Tibial nerve (tissue), 4 donors: ENCODE measurements at regions not wholly inside any gene's neighbourhood (a gene's known extent, or its start where the extent isn't known, plus 50 kb on each side); places are given as distances from the start of the nearest gene placed in this dataset.

Experiments used
- DNase-seq, 2 donors: peaks; one replicate each; pipeline ENCODE4 v3.0.0-alpha.2; 2019; ENCODE audit warnings: low spot score in 2 of 2
- H3K27ac ChIP-seq, 4 donors: fragments of 200-600 bp; sonication (generic) in 3 of 4; one replicate each; pipeline ENCODE4 v1.5.1; 2017 to 2019; ENCODE audit warnings: mild to moderate bottlenecking in 1 of 4
- H3K27me3 ChIP-seq, 2 donors: fragments of 200-600 bp; sonication (generic) in 1 of 2; one replicate each; pipeline versions ENCODE4 v1.5.1 to v1.6.0; 2017 to 2019
- H3K36me3 ChIP-seq, 3 donors: fragments of 200-600 bp; sonication (generic); one replicate each; pipeline ENCODE4 v1.5.1; 2018 to 2019
- H3K4me1 ChIP-seq, 4 donors: fragments of 200-600 bp; sonication (generic) in 3 of 4; one replicate each; pipeline ENCODE4 v1.5.1; 2017 to 2019
- H3K4me3 ChIP-seq, 4 donors: fragments of 200-600 bp; sonication (generic) in 3 of 4; one replicate each; pipeline ENCODE4 v1.5.1; 2017 to 2019; ENCODE audit warnings: mild to moderate bottlenecking in 1 of 4, moderate library complexity in 1 of 4
- H3K9me3 ChIP-seq, 4 donors: fragments of 200-600 bp; sonication (generic) in 3 of 4; one replicate each; pipeline ENCODE4 v1.5.1; 2017 to 2019
- CTCF ChIP-seq, 5 experiments: fragments of 200-600 bp in 3 of 5; fragments of 450-650 bp in 2 of 5; sonication (generic) in 3 of 5; IDR thresholded peaks; one replicate each; pipeline ENCODE4 v1.5.1; 2016 to 2019; ENCODE audit warnings: antibody characterized with exemption in 5 of 5, mild to moderate bottlenecking in 3 of 5, moderate library complexity in 2 of 5
- EP300 ChIP-seq, 2 donors: sonication (generic); formaldehyde crosslinking; IDR thresholded peaks; one replicate each; pipeline ENCODE4 v1.6.1; 2017; ENCODE audit warnings: antibody characterized with exemption in 2 of 2, mild to moderate bottlenecking in 1 of 2
- POLR2A ChIP-seq, 2 donors: fragments of 450-650 bp; IDR thresholded peaks; one replicate each; pipeline ENCODE4 v1.6.1; 2017; ENCODE audit warnings: antibody characterized with exemption in 2 of 2, mild to moderate bottlenecking in 2 of 2, moderate library complexity in 2 of 2
- WGBS, 2 donors: methylation state at CpG; one replicate each; pipeline ENCODE4 v1.1.5; 2018; 5-methylcytosine and 5-hydroxymethylcytosine counted together

GRCh38 chr21:28280611-28281010 lies 712.1 kb downstream of the LTN1 start:
- H3K4me1 ChIP-seq = peaks cover 0 to 13% (median 0%) of the 10 kb centered on the region in 4 donors
- no peaks in the 10 kb centered on the region for H3K9me3 ChIP-seq
- no peak overlapping the region for H3K27ac ChIP-seq
- no peaks in the 10 kb centered on the region for H3K36me3 ChIP-seq
- no peaks in the 10 kb centered on the region for H3K27me3 ChIP-seq
- DNase-seq = no peak
- no peak for TF ChIP-seq POLR2A (IDR thresholded peaks at IDR 0.05)
- TF ChIP-seq EP300 (IDR thresholded peaks at IDR 0.05) = no peak
- no peak for TF ChIP-seq CTCF (IDR thresholded peaks at IDR 0.05)
- H3K4me3 ChIP-seq = no peak overlapping the region

- Histone ChIP-seq H3K27ac (no peak overlapping the region), H3K9me3 (no peaks in the 10 kb centered on the region), H3K4me1 (peaks cover 0 to 2% (median 0%) of the 10 kb centered on the region in 4 donors), H3K4me3 (no peak overlapping the region), H3K27me3 (no peaks in the 10 kb centered on the region), H3K36me3 (no peaks in the 10 kb centered on the region)
- 95 to 97% methylated on average over 1 of the region's 1 CpG for WGBS, 2 donors
- TF ChIP-seq CTCF (IDR thresholded peaks at IDR 0.05) = no peak
- TF ChIP-seq EP300 (IDR thresholded peaks at IDR 0.05) = no peak
- TF ChIP-seq POLR2A (IDR thresholded peaks at IDR 0.05) = no peak
- no peak for DNase-seq
Measured at GRCh38 chr21:28277324-28277723, 715.4 kb downstream of the LTN1 start.

GRCh38 chr21:28272272-28272992 lies 720.2 kb downstream of the LTN1 start:
- no peak for TF ChIP-seq POLR2A (IDR thresholded peaks at IDR 0.05)
- no peak for TF ChIP-seq CTCF (IDR thresholded peaks at IDR 0.05)
- TF ChIP-seq EP300 (IDR thresholded peaks at IDR 0.05) = no peak
- Histone ChIP-seq H3K9me3 (no peaks in the 10 kb centered on the region), H3K27me3 (no peaks in the 10 kb centered on the region), H3K36me3 (no peaks in the 10 kb centered on the region), H3K4me3 (no peak overlapping the region), H3K27ac (no peak overlapping the region), H3K4me1 (peaks cover 0 to 4% (median 0%) of the 10 kb centered on the region in 4 donors)
- WGBS, 2 donors = 84 to 94% methylated on average over 3 of the region's 3 CpGs
- DNase-seq = no peak

GRCh38 chr21:28269173-28269572 lies 723.5 kb downstream of the LTN1 start:
- TF ChIP-seq CTCF (IDR thresholded peaks at IDR 0.05) (no peak), EP300 (IDR thresholded peaks at IDR 0.05) (no peak), POLR2A (IDR thresholded peaks at IDR 0.05) (no peak)
- DNase-seq = no peak
- Histone ChIP-seq H3K27ac (no peak overlapping the region), H3K4me3 (no peak overlapping the region), H3K4me1 (peaks cover 0 to 4% (median 0%) of the 10 kb centered on the region in 4 donors), H3K36me3 (no peaks in the 10 kb centered on the region), H3K9me3 (no peaks in the 10 kb centered on the region), H3K27me3 (no peaks in the 10 kb centered on the region)

GRCh38 chr21:28268685-28269084 lies 724.0 kb downstream of the LTN1 start:
- no peak for DNase-seq
- Histone ChIP-seq H3K9me3 (no peaks in the 10 kb centered on the region), H3K4me1 (peaks cover 0 to 4% (median 0%) of the 10 kb centered on the region in 4 donors), H3K27ac (no peak overlapping the region), H3K4me3 (no peak overlapping the region), H3K27me3 (no peaks in the 10 kb centered on the region), H3K36me3 (no peaks in the 10 kb centered on the region)
- WGBS, 2 donors = 75 to 79% methylated on average over 4 of the region's 4 CpGs
- TF ChIP-seq POLR2A (IDR thresholded peaks at IDR 0.05) (no peak), CTCF (IDR thresholded peaks at IDR 0.05) (no peak), EP300 (IDR thresholded peaks at IDR 0.05) (no peak)
